ENCODE measurements at regions not wholly inside any gene's neighbourhood (a gene's known extent, or its start where the extent isn't known, plus 50 kb on each side); places are given as distances from the start of the nearest gene placed in this dataset.

- H3K27ac ChIP-seq, result no peak overlapping the region
- ATAC-seq (no peak), DNase-seq (peak; percentile 25)
- intact Hi-C loops (cut with DNase I), result no loop called here
- H3K4me1 ChIP-seq, result no peaks in the 10 kb centered on the region
- H3K4me3 ChIP-seq, result no peak overlapping the region
- no peak for TF ChIP-seq CTCF (IDR thresholded peaks at IDR 0.05)
- H3K36me3 ChIP-seq, result no peaks in the 10 kb centered on the region
- no peaks in the 10 kb centered on the region for H3K9me3 ChIP-seq
- H3K27me3 ChIP-seq (ENCODE audit: low read depth), result no peaks in the 10 kb centered on the region
These were observed 653.7 kb downstream of the NR2F1-AS1 start for GRCh38 chr5:92927291-92927778.

GRCh38 chr5:92923885-92924284 lies 657.1 kb downstream of the NR2F1-AS1 start:
- H3K27ac ChIP-seq, result no peak overlapping the region
- TF ChIP-seq CTCF (IDR thresholded peaks at IDR 0.05), result no peak
- H3K9me3 ChIP-seq, result no peaks in the 10 kb centered on the region
- H3K27me3 ChIP-seq (ENCODE audit: low read depth), result no peaks in the 10 kb centered on the region
- intact Hi-C loops (cut with DNase I), result no loop called here
- ATAC-seq (no peak), DNase-seq (no peak)
- H3K4me3 ChIP-seq, result no peak overlapping the region
- H3K4me1 ChIP-seq, result no peaks in the 10 kb centered on the region
- no peaks in the 10 kb centered on the region for H3K36me3 ChIP-seq

- Histone ChIP-seq H3K36me3 (no peaks in the 10 kb centered on the region), H3K27me3 (ENCODE audit: low read depth) (no peaks in the 10 kb centered on the region), H3K9me3 (no peaks in the 10 kb centered on the region), H3K27ac (no peak overlapping the region), H3K4me1 (no peaks in the 10 kb centered on the region), H3K4me3 (no peak overlapping the region)
- TF ChIP-seq CTCF (IDR thresholded peaks at IDR 0.05), result no peak
- intact Hi-C loops (cut with DNase I), result no loop called here
- ATAC-seq (no peak), DNase-seq (no peak)
These were observed 658.6 kb downstream of the NR2F1-AS1 start for GRCh38 chr5:92922231-92922967.

- Histone ChIP-seq H3K4me3 (no peak overlapping the region), H3K4me1 (no peaks in the 10 kb centered on the region), H3K36me3 (no peaks in the 10 kb centered on the region), H3K9me3 (no peaks in the 10 kb centered on the region), H3K27ac (no peak overlapping the region), H3K27me3 (ENCODE audit: low read depth) (no peaks in the 10 kb centered on the region)
- no peak for ATAC-seq
- intact Hi-C loops (cut with DNase I), result no loop called here
- no peak for DNase-seq
- TF ChIP-seq CTCF (IDR thresholded peaks at IDR 0.05), result no peak
These were observed 664.0 kb downstream of the NR2F1-AS1 start for GRCh38 chr5:92917044-92917443.

GRCh38 chr5:92916036-92916435 lies 665.0 kb downstream of the NR2F1-AS1 start:
- ATAC-seq, result no peak
- H3K4me1 ChIP-seq, result no peaks in the 10 kb centered on the region
- no peak overlapping the region for H3K27ac ChIP-seq
- no peaks in the 10 kb centered on the region for H3K9me3 ChIP-seq
- no peak for TF ChIP-seq CTCF (IDR thresholded peaks at IDR 0.05)
- H3K36me3 ChIP-seq, result no peaks in the 10 kb centered on the region
- no peaks in the 10 kb centered on the region for H3K27me3 ChIP-seq (ENCODE audit: low read depth)
- no peak for DNase-seq
- H3K4me3 ChIP-seq, result no peak overlapping the region
- intact Hi-C loops (cut with DNase I), result no loop called here

All from lower lobe of right lung (tissue), 2 donors.